ENCODE measurements at regions not wholly inside any gene's neighbourhood (a gene's known extent, or its start where the extent isn't known, plus 50 kb on each side); places are given as distances from the start of the nearest gene placed in this dataset.

- no peak for TF ChIP-seq CTCF (conservative IDR thresholded peaks at IDR 0.05; ENCODE audit: low read depth, low read length)
- TF ChIP-seq EZH2 (IDR thresholded peaks at IDR 0.05; ENCODE audit: low read length, unreplicated experiment) = no peak
- TF ChIP-seq EZH2phosphoT487 (IDR thresholded peaks at IDR 0.05; ENCODE audit: borderline replicate concordance, low read length) = no peak
Observed at GRCh38 chr17:72318131-72318530, 197.3 kb downstream of the SOX9 start.

Measured in PC-3 (cell line).